HPDE6-E6E7 (cell line): ENCODE measurements at regions not wholly inside any gene's neighbourhood (a gene's known extent, or its start where the extent isn't known, plus 50 kb on each side); places are given as distances from the start of the nearest gene placed in this dataset.
"Not testable (repeated sequence)": the region's sequence is repeated elsewhere in the genome, so short reads cannot be mapped to it uniquely, and the experiment has no call there.

Experiments used
- DNase-seq: peaks from one replicate; pipeline ENCODE4 v3.0.0; 2011; ENCODE audit warnings: missing footprints; ENCODE audit errors: extremely low spot score

GRCh38 chr6:141394125-141394536 is 738.6 kb upstream of the GJE1 start:
- DNase-seq = no peak

GRCh38 chr6:141393405-141394124 is 739.2 kb upstream of the GJE1 start:
- DNase-seq = no peak

GRCh38 chr6:141391135-141391534 is 741.6 kb upstream of the GJE1 start:
- not testable (repeated sequence) for DNase-seq

- DNase-seq = no peak
Measured at GRCh38 chr6:141388666-141389065, 744.1 kb upstream of the GJE1 start.

- no peak for DNase-seq
Measured at GRCh38 chr6:141370438-141370837, 762.3 kb upstream of the GJE1 start.

- not testable (repeated sequence) for DNase-seq
Measured at GRCh38 chr6:141366796-141367195, 765.9 kb upstream of the GJE1 start.

- no peak for DNase-seq
Measured at GRCh38 chr6:141364694-141365093, 768.0 kb upstream of the GJE1 start.

GRCh38 chr6:141364232-141364631 is 768.5 kb upstream of the GJE1 start:
- DNase-seq = no peak

GRCh38 chr6:141361559-141361958 is 771.2 kb upstream of the GJE1 start:
- DNase-seq = no peak

- no peak for DNase-seq
Measured at GRCh38 chr6:141359953-141360352, 772.8 kb upstream of the GJE1 start.

GRCh38 chr6:141354191-141354955 is 778.4 kb upstream of the GJE1 start:
- no peak for DNase-seq

- no peak for DNase-seq
Measured at GRCh38 chr6:141351721-141352120, 781.0 kb upstream of the GJE1 start.

- no peak for DNase-seq
Measured at GRCh38 chr6:141349710-141350109, 783.0 kb upstream of the GJE1 start.

- DNase-seq = no peak
Measured at GRCh38 chr6:141347906-141348492, 784.7 kb upstream of the GJE1 start.

GRCh38 chr6:141347086-141347485 is 785.6 kb upstream of the GJE1 start:
- no peak for DNase-seq

- no peak for DNase-seq
Measured at GRCh38 chr6:141346535-141346934, 786.2 kb upstream of the GJE1 start.

- no peak for DNase-seq
Measured at GRCh38 chr6:141337191-141337590, 795.5 kb upstream of the GJE1 start.

- no peak for DNase-seq
Measured at GRCh38 chr6:141335477-141336273, 797.0 kb upstream of the GJE1 start.

GRCh38 chr6:141326925-141327324 is 805.8 kb upstream of the GJE1 start:
- no peak for DNase-seq

- peak; percentile 75 for DNase-seq
Measured at GRCh38 chr6:141326426-141326825, 806.3 kb upstream of the GJE1 start.

GRCh38 chr6:141321493-141322347 is 811.0 kb upstream of the GJE1 start:
- no peak for DNase-seq
